LHCN-M2 (cell line): ENCODE measurements at regions not wholly inside any gene's neighbourhood (a gene's known extent, or its start where the extent isn't known, plus 50 kb on each side); places are given as distances from the start of the nearest gene placed in this dataset.

ENCODE experiments used
- DNase-seq: peaks from one replicate; pipeline ENCODE4 v3.0.0-alpha.2; 2012; ENCODE audit warnings: low read depth

GRCh38 chr16:65316808-65317207 is 194.9 kb upstream of the CDH11 start:
- no peak for DNase-seq

GRCh38 chr16:65315081-65315780 is 193.4 kb upstream of the CDH11 start:
- DNase-seq: no peak

GRCh38 chr16:65314627-65315008 is 192.8 kb upstream of the CDH11 start:
- DNase-seq: peak; percentile 31

- no peak for DNase-seq
These were observed 192.2 kb upstream of the CDH11 start for GRCh38 chr16:65313936-65314626.

GRCh38 chr16:65312795-65313194 is 190.9 kb upstream of the CDH11 start:
- peak; percentile 44 for DNase-seq

- peak; percentile 40 for DNase-seq
These were observed 190.2 kb upstream of the CDH11 start for GRCh38 chr16:65312071-65312470.

GRCh38 chr16:65310491-65310890 is 188.6 kb upstream of the CDH11 start:
- peak; percentile 73 for DNase-seq

- DNase-seq: no peak
These were observed 187.5 kb upstream of the CDH11 start for GRCh38 chr16:65309354-65309753.

GRCh38 chr16:65308506-65308905 is 186.6 kb upstream of the CDH11 start:
- no peak for DNase-seq

- DNase-seq: no peak
These were observed 185.4 kb upstream of the CDH11 start for GRCh38 chr16:65307286-65307685.

- no peak for DNase-seq
These were observed 184.9 kb upstream of the CDH11 start for GRCh38 chr16:65306722-65307121.

GRCh38 chr16:65306300-65306699 is 184.4 kb upstream of the CDH11 start:
- DNase-seq: no peak

- no peak for DNase-seq
These were observed 183.6 kb upstream of the CDH11 start for GRCh38 chr16:65305266-65305959.

- DNase-seq: no peak
These were observed 179.2 kb upstream of the CDH11 start for GRCh38 chr16:65301029-65301428.

GRCh38 chr16:65297453-65297852 is 175.6 kb upstream of the CDH11 start:
- DNase-seq: no peak

- DNase-seq: no peak
These were observed 173.7 kb upstream of the CDH11 start for GRCh38 chr16:65295527-65295926.

- no peak for DNase-seq
These were observed 172.8 kb upstream of the CDH11 start for GRCh38 chr16:65294708-65295107.

GRCh38 chr16:65294165-65294564 is 172.3 kb upstream of the CDH11 start:
- DNase-seq: no peak

GRCh38 chr16:65289022-65289421 is 167.2 kb upstream of the CDH11 start:
- no peak for DNase-seq

- no peak for DNase-seq
These were observed 165.4 kb upstream of the CDH11 start for GRCh38 chr16:65287307-65287706.

GRCh38 chr16:65285128-65286048 is 163.5 kb upstream of the CDH11 start:
- DNase-seq: peak; percentile 24

- no peak for DNase-seq
These were observed 162.8 kb upstream of the CDH11 start for GRCh38 chr16:65284626-65285025.
